GM19463 (cell line): ENCODE measurements at regions not wholly inside any gene's neighbourhood (a gene's known extent, or its start where the extent isn't known, plus 50 kb on each side); places are given as distances from the start of the nearest gene placed in this dataset.

Experiments
- ATAC-seq: cut with Tn5 transposase; IDR thresholded peaks from one replicate; pipeline ENCODE4 v1.9.1; 2021; ENCODE audit warnings: mild to moderate bottlenecking, moderate library complexity; ENCODE audit not compliant: unreplicated experiment

DNA sequence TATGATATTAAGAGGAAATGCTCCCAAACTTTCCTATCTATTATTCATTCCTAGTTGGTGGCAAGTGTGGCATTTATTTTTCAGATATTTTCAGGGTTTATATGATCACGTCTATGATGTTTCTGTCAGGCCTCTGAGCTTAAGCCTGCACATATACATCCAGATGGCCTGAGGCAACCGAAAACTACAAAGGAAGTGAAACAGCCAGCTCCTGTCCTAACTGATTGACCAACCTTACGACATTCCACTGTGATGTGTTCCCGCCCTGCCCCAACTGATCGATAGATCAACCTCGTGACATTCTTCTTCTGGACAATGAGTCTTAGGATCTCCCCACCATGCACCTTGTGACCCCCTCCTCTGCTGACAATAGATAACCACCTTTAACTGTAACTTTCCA, 67.6 kb upstream of the CTSO start:
- ATAC-seq: no peak

- ATAC-seq: no peak
These were observed 65.6 kb upstream of the CTSO start for GRCh38 chr4:156019246-156019645.

DNA sequence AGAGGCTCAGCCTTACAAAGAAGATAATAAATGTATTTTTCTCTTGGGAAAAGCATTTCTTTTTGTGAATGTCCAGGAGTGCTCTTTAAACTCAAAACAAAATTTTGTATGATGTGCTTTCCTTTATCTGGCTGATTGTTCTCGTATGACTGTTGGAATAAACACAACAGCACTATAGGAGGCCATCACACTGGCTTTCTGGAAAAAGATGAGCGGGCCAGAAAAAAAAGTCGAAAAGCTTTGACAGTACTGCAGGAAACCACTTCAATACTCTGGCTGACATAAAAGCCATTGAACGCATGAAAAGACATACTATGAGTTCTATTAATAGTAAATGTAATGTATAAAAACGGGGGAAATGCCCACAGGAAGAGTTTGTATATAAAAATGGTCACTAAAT, 64.7 kb upstream of the CTSO start:
- no peak for ATAC-seq

DNA sequence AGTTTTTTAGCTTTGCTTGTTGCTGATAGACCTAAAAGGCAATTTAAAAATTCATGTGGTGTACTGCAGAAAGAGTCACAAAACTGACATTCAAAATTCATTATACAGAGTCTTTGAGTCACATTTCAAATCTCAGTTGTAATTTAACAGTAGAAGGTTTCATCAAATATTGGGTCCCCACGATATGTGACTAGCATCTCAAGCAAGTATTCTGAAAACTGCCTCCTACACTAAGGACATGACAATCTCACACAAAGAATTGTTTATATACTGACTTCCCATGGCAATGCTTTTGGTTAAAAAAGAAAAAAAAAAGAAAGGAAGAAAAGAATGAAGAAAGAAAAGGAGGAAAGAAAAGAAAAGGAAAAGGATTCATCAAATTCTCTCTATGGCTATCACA, 62.1 kb upstream of the CTSO start:
- ATAC-seq: no peak

GRCh38 chr4:156006192-156006591, 52.5 kb upstream of the CTSO start:
- ATAC-seq: no peak
